ENCODE measurements at regions not wholly inside any gene's neighbourhood (a gene's known extent, or its start where the extent isn't known, plus 50 kb on each side); places are given as distances from the start of the nearest gene placed in this dataset.
A peak's percentile ranks its signal among the peaks of the same experiment; 100 is the strongest.

GRCh38 chr5:57582578-57583070 lies 100.0 kb upstream of the ACTBL2 start:
- Histone ChIP-seq H4K20me1 (ENCODE audit: insufficient read depth, low read length) (no peaks in the 10 kb centered on the region), H3K9me3 (ENCODE audit: insufficient read depth, low read depth, low read length) (no peaks in the 10 kb centered on the region), H3K79me2 (ENCODE audit: insufficient read depth, low read length) (no peaks in the 10 kb centered on the region), H3K9ac (ENCODE audit: low read length) (no peak overlapping the region), H3K27me3 (ENCODE audit: insufficient read depth, low read length) (no peaks in the 10 kb centered on the region), H3K27ac (ENCODE audit: low read depth, low read length) (no peak overlapping the region), H3K36me3 (ENCODE audit: insufficient read depth, low read length) (no peaks in the 10 kb centered on the region), H3K4me3 (ENCODE audit: insufficient read depth, low read depth, low read length) (no peak overlapping the region), H2AFZ (ENCODE audit: low read depth, low read length) (no peak overlapping the region), H3K4me1 (ENCODE audit: insufficient read depth, low read length) (no peaks in the 10 kb centered on the region), H3K4me2 (ENCODE audit: low read length) (no peak overlapping the region)
- Mint-ChIP-seq H3K4me1 (ENCODE audit: low read depth, unreplicated experiment) (no peaks in the 10 kb centered on the region), H3K4me3 (ENCODE audit: unreplicated experiment) (no peak overlapping the region), H3K27ac (ENCODE audit: unreplicated experiment) (no peak overlapping the region), H3K9me3 (ENCODE audit: unreplicated experiment) (no peaks in the 10 kb centered on the region), H3K27me3 (ENCODE audit: low read depth, unreplicated experiment) (no peaks in the 10 kb centered on the region), H3K36me3 (ENCODE audit: low read depth, unreplicated experiment) (no peaks in the 10 kb centered on the region)
- no peak for DNase-seq (ENCODE audit: low read depth)
- no peak for FAIRE-seq
- TF ChIP-seq CTCF (IDR thresholded peaks at IDR 0.05; ENCODE audit: insufficient read depth, low read depth, low read length) = no peak
- no peak for TF ChIP-seq EZH2 (IDR thresholded peaks at IDR 0.05; ENCODE audit: insufficient read depth, low read length)

- Histone ChIP-seq H3K9me3 (ENCODE audit: insufficient read depth, low read depth, low read length) (no peaks in the 10 kb centered on the region), H3K79me2 (ENCODE audit: insufficient read depth, low read length) (no peaks in the 10 kb centered on the region), H3K9ac (ENCODE audit: low read length) (no peak overlapping the region), H4K20me1 (ENCODE audit: insufficient read depth, low read length) (no peaks in the 10 kb centered on the region), H3K4me3 (ENCODE audit: insufficient read depth, low read depth, low read length) (no peak overlapping the region), H3K27me3 (ENCODE audit: insufficient read depth, low read length) (no peaks in the 10 kb centered on the region), H2AFZ (ENCODE audit: low read depth, low read length) (no peak overlapping the region), H3K4me1 (ENCODE audit: insufficient read depth, low read length) (no peaks in the 10 kb centered on the region), H3K4me2 (ENCODE audit: low read length) (no peak overlapping the region), H3K36me3 (ENCODE audit: insufficient read depth, low read length) (no peaks in the 10 kb centered on the region), H3K27ac (ENCODE audit: low read depth, low read length) (no peak overlapping the region)
- no peaks in the 10 kb centered on the region for H3K9me3 Mint-ChIP-seq (ENCODE audit: unreplicated experiment)
- no peaks in the 10 kb centered on the region for H3K27me3 Mint-ChIP-seq (ENCODE audit: low read depth, unreplicated experiment)
- TF ChIP-seq CTCF (IDR thresholded peaks at IDR 0.05; ENCODE audit: insufficient read depth, low read depth, low read length) (no peak), EZH2 (IDR thresholded peaks at IDR 0.05; ENCODE audit: insufficient read depth, low read length) (no peak)
- no peaks in the 10 kb centered on the region for H3K36me3 Mint-ChIP-seq (ENCODE audit: low read depth, unreplicated experiment)
- DNase-seq (ENCODE audit: low read depth) = peak; percentile 16
- FAIRE-seq = no peak
- H3K4me1 Mint-ChIP-seq (ENCODE audit: low read depth, unreplicated experiment) = no peaks in the 10 kb centered on the region
- H3K27ac Mint-ChIP-seq (ENCODE audit: unreplicated experiment) = no peak overlapping the region
- H3K4me3 Mint-ChIP-seq (ENCODE audit: unreplicated experiment) = no peak overlapping the region
These were observed 99.2 kb upstream of the ACTBL2 start for GRCh38 chr5:57581772-57582171.

- no peak overlapping the region for H3K4me3 Mint-ChIP-seq (ENCODE audit: unreplicated experiment)
- no peak overlapping the region for H3K4me2 ChIP-seq (ENCODE audit: low read length)
- no peak overlapping the region for H3K9ac ChIP-seq (ENCODE audit: low read length)
- H3K9me3 Mint-ChIP-seq (ENCODE audit: unreplicated experiment) = no peaks in the 10 kb centered on the region
- no peaks in the 10 kb centered on the region for H3K27me3 ChIP-seq (ENCODE audit: insufficient read depth, low read length)
- H3K27ac Mint-ChIP-seq (ENCODE audit: unreplicated experiment) = no peak overlapping the region
- no peak overlapping the region for H2AFZ ChIP-seq (ENCODE audit: low read depth, low read length)
- no peaks in the 10 kb centered on the region for H4K20me1 ChIP-seq (ENCODE audit: insufficient read depth, low read length)
- H3K79me2 ChIP-seq (ENCODE audit: insufficient read depth, low read length) = no peaks in the 10 kb centered on the region
- FAIRE-seq (no peak), DNase-seq (ENCODE audit: low read depth) (no peak)
- no peak overlapping the region for H3K27ac ChIP-seq (ENCODE audit: low read depth, low read length)
- no peak for TF ChIP-seq CTCF (IDR thresholded peaks at IDR 0.05; ENCODE audit: insufficient read depth, low read depth, low read length)
- TF ChIP-seq EZH2 (IDR thresholded peaks at IDR 0.05; ENCODE audit: insufficient read depth, low read length) = no peak
- H3K36me3 Mint-ChIP-seq (ENCODE audit: low read depth, unreplicated experiment) = no peaks in the 10 kb centered on the region
- H3K4me1 ChIP-seq (ENCODE audit: insufficient read depth, low read length) = no peaks in the 10 kb centered on the region
- no peaks in the 10 kb centered on the region for H3K27me3 Mint-ChIP-seq (ENCODE audit: low read depth, unreplicated experiment)
- H3K4me3 ChIP-seq (ENCODE audit: insufficient read depth, low read depth, low read length) = no peak overlapping the region
- no peaks in the 10 kb centered on the region for H3K36me3 ChIP-seq (ENCODE audit: insufficient read depth, low read length)
- H3K4me1 Mint-ChIP-seq (ENCODE audit: low read depth, unreplicated experiment) = no peaks in the 10 kb centered on the region
- H3K9me3 ChIP-seq (ENCODE audit: insufficient read depth, low read depth, low read length) = no peaks in the 10 kb centered on the region
These were observed 98.6 kb upstream of the ACTBL2 start for GRCh38 chr5:57581222-57581621.
